HUES6 (cell line): ENCODE measurements at regions not wholly inside any gene's neighbourhood (a gene's known extent, or its start where the extent isn't known, plus 50 kb on each side); places are given as distances from the start of the nearest gene placed in this dataset.
"Not testable (repeated sequence)": the region's sequence is repeated elsewhere in the genome, so short reads cannot be mapped to it uniquely, and the experiment has no call there.

ENCODE experiments used
- H3K27ac ChIP-seq: 2 replicates; pipeline ENCODE4 v1.7.0; 2013; ENCODE audit warnings: low read depth, mild to moderate bottlenecking, low read length, inconsistent platforms
- H3K27me3 ChIP-seq: 2 replicates; pipeline ENCODE4 v1.6.1; 2013; ENCODE audit warnings: low read length; ENCODE audit not compliant: control insufficient read depth, insufficient read depth
- H3K36me3 ChIP-seq: 2 replicates; pipeline ENCODE4 v1.6.1; 2013; ENCODE audit warnings: low read length; ENCODE audit not compliant: control insufficient read depth, insufficient read depth
- H3K4me1 ChIP-seq: 2 replicates; pipeline ENCODE4 v1.6.1; 2013; ENCODE audit warnings: low read length; ENCODE audit not compliant: control insufficient read depth, insufficient read depth
- H3K4me3 ChIP-seq: 2 replicates; pipeline ENCODE4 v1.5.1; 2013; ENCODE audit warnings: low read depth, low read length
- H3K9ac ChIP-seq: one replicate; pipeline ENCODE4 v1.6.1; 2013; ENCODE audit warnings: mild to moderate bottlenecking, low read length
- H3K9me3 ChIP-seq: 2 replicates; pipeline ENCODE4 v1.6.1; 2013; ENCODE audit warnings: low read depth, low read length; ENCODE audit not compliant: control insufficient read depth, insufficient read depth

DNA sequence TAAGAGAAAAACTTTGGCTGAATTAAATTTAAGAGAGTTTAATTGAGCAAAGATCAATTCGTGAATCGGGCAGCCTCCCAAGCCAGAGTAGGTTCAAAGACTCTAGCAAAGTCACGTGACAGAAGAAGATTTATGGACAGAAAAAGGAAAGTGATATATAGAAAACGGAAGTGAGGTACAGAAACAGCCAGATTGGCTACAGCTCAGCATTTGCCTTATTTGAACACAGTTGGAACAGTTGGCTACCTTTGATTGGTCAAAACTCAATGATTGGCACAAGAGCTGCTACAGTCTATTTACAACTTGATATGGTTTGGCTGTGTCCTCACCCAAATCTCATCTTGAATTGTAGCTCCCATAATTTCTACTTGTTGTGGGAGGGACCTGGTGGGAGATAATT lies 102.6 kb downstream of the PLG start:
- H3K9ac ChIP-seq, result no peak overlapping the region
- no peaks in the 10 kb centered on the region for H3K36me3 ChIP-seq
- no peaks in the 10 kb centered on the region for H3K4me1 ChIP-seq
- no peaks in the 10 kb centered on the region for H3K27me3 ChIP-seq
- no peak overlapping the region for H3K4me3 ChIP-seq
- H3K27ac ChIP-seq, result no peak overlapping the region
- peaks cover 8% of the 10 kb centered on the region; the same call in 1 of the 2 replicates for H3K9me3 ChIP-seq

DNA sequence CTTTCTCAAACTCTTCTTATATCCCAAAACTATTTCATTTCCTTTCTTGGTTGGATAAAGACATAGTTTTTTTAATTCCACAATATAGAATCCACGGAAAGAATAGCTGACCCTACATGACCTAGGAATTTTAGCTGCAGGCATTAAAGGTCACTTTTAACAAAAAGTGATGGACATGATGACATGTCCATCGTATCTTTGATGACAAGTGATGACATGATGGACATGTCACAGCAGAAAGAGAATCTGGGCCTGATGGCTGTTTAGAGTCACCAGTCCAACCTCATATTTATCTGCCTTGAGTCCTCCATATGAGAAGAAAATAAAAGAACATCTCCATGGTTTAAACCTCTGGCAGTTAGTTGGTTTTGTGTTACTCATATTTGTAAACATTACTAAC lies 106.2 kb downstream of the PLG start:
- no peak overlapping the region for H3K4me3 ChIP-seq
- H3K9me3 ChIP-seq, result no peaks in the 10 kb centered on the region
- H3K27me3 ChIP-seq, result no peaks in the 10 kb centered on the region
- no peaks in the 10 kb centered on the region for H3K36me3 ChIP-seq
- H3K9ac ChIP-seq, result no peak overlapping the region
- no peak overlapping the region for H3K27ac ChIP-seq
- no peaks in the 10 kb centered on the region for H3K4me1 ChIP-seq

DNA sequence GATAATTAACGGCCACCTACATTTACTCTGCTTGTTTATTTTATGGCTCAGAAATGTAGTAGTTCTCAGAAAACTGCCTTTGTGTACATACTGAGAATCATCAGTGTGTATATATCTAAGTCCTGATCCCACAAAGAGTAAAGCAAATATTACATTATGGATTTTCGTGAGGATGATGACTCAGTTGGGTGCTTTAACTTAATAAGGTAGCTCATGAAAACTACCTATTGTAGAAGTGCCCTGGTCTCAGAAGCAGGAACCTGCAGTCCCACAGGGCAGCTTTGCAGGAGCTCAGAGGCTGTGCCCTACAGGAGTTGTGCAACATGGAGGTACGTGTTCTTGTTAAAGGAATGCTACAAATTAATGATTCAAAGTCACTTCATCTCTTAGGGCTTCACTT lies 108.2 kb downstream of the PLG start:
- H3K4me1 ChIP-seq, result no peaks in the 10 kb centered on the region
- H3K36me3 ChIP-seq, result no peaks in the 10 kb centered on the region
- no peak overlapping the region for H3K9ac ChIP-seq
- no peaks in the 10 kb centered on the region for H3K27me3 ChIP-seq
- H3K27ac ChIP-seq, result no peak overlapping the region
- H3K9me3 ChIP-seq, result no peaks in the 10 kb centered on the region
- H3K4me3 ChIP-seq, result no peak overlapping the region

DNA sequence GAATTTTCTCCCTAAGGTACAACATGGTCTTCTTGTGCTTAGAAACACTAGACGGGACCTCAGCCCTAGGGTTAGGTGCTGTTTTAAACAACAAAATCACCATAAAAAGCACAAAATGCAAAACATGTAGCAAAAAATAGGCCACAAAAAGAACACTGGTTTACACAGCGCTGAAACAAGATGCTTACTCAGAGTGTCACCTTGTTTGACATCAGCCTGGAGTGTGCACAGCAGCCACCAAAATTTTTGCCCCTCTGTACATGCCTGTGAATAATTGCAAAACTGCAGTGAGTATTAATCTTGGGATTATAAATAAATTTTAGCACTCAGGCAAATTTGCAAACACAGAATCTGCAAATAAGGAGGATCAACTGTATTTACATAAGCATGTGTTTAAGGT lies 110.1 kb downstream of the PLG start:
- H3K9ac ChIP-seq, result no peak overlapping the region
- H3K36me3 ChIP-seq, result no peaks in the 10 kb centered on the region
- no peak overlapping the region for H3K27ac ChIP-seq
- no peaks in the 10 kb centered on the region for H3K27me3 ChIP-seq
- H3K4me1 ChIP-seq, result no peaks in the 10 kb centered on the region
- H3K4me3 ChIP-seq, result no peak overlapping the region
- no peaks in the 10 kb centered on the region for H3K9me3 ChIP-seq

DNA sequence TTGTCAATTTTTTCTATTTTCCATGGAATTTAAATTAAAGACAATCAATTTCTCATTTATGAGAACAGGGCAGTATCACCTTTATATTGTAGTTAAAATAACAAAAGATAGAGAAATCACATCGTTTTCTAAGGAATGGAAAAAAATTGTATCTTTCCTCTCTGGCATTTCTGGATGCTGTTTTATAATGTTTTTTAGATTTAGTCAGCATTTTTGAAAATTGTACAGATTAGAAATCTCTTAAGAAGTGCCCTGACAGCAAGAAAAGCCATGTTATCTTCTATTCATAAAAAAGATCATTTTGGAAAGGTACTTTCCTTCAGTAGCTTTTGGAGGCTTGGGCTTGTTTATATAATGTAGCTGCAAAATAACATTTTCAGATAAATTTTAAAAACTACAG lies 116.9 kb downstream of the PLG start:
- H3K27ac ChIP-seq, result no peak overlapping the region
- no peaks in the 10 kb centered on the region for H3K27me3 ChIP-seq
- no peak overlapping the region for H3K9ac ChIP-seq
- no peaks in the 10 kb centered on the region for H3K36me3 ChIP-seq
- H3K4me1 ChIP-seq, result no peaks in the 10 kb centered on the region
- peaks cover 17% of the 10 kb centered on the region; the same call in 1 of the 2 replicates for H3K9me3 ChIP-seq
- H3K4me3 ChIP-seq, result no peak overlapping the region

DNA sequence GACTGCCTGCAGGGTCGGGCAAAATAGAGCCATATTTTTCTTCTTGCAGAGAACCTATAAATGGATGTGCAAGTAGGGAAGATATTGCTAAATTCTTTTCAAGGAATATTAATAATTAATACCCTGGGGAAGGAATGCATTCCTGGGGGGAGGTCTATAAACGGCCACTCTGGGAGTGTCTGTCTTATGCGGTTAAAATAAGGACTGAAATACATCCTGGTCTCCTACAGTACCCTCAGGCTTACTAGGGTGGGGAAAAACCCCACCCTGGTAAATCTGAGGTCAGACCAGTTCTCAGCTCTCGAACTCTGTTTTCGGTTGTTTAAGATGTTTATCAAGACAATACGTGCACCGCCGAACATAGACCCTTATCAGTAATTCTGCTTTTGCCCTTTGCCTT lies 118.6 kb downstream of the PLG start:
- H3K27ac ChIP-seq, H3K36me3 ChIP-seq, H3K9ac ChIP-seq, H3K4me3 ChIP-seq, H3K27me3 ChIP-seq, H3K4me1 ChIP-seq: not testable (repeated sequence)
- peaks cover 17% of the 10 kb centered on the region; the same call in 1 of the 2 replicates for H3K9me3 ChIP-seq

DNA sequence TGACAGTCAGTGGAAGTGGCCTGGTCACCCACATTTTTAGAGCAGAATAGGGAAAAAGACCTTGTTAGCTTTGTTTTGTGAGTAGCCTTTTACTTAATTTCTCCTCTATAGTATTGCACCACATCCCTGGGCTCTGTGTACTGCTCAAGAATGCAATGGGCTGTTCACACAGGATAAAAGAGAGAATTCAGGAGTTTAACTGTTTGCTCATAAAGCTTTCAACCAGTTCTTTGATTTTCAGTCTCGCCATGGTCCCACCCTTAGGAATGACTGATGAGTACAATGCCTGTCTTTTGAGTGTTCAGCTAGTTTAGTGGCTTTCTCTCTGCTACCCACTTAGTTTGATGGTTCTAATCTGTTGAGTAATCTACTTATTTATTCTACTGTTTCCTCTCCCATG lies 129.7 kb downstream of the PLG start:
- Histone ChIP-seq H3K27ac (no peak overlapping the region), H3K36me3 (no peaks in the 10 kb centered on the region), H3K4me3 (no peak overlapping the region), H3K4me1 (no peaks in the 10 kb centered on the region), H3K9me3 (no peaks in the 10 kb centered on the region), H3K9ac (no peak overlapping the region), H3K27me3 (no peaks in the 10 kb centered on the region)

DNA sequence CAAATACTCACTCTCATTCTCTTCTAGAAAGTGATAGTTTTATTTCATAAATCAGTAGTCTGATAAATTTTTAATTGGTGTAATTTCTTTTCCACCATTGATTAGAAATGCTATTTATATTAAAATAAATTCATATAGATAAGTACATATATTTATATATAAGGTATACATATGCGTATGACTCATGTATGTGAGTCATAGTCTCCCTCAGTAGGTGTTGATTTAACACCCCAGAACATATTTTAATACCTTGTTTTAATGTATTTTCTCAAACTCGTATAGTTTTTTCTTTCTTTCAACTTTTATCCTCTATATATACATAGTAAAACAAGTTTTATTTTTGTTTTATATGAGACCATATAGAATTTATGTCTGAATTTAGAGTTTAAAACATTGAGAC lies 130.4 kb downstream of the PLG start:
- Histone ChIP-seq H3K4me1 (no peaks in the 10 kb centered on the region), H3K4me3 (no peak overlapping the region), H3K27me3 (no peaks in the 10 kb centered on the region), H3K9ac (no peak overlapping the region), H3K36me3 (no peaks in the 10 kb centered on the region), H3K27ac (no peak overlapping the region), H3K9me3 (no peaks in the 10 kb centered on the region)

DNA sequence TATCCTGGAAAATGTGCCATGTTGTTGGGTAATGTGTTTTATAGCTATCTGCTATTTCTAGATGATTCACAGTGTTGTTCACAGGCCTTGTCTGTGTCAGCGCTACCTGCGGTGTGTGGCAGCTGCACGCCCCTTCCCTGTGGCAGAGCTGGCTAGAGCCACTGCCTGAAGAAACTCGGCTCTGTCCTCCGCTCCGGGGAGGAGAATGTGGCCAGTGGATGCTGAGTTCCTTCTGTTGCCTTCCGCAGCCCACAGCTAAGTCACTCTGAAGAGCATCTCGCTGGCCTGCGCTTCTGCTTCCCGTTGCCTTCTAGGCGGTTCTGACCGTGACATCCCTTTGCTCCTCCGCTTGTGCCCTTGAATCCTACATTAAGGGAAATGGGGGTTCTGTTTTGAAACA lies 135.1 kb downstream of the PLG start:
- no peaks in the 10 kb centered on the region for H3K27me3 ChIP-seq
- H3K4me3 ChIP-seq, result no peak overlapping the region
- no peaks in the 10 kb centered on the region for H3K9me3 ChIP-seq
- no peak overlapping the region for H3K9ac ChIP-seq
- H3K4me1 ChIP-seq, result no peaks in the 10 kb centered on the region
- no peak overlapping the region for H3K27ac ChIP-seq
- H3K36me3 ChIP-seq, result no peaks in the 10 kb centered on the region

DNA sequence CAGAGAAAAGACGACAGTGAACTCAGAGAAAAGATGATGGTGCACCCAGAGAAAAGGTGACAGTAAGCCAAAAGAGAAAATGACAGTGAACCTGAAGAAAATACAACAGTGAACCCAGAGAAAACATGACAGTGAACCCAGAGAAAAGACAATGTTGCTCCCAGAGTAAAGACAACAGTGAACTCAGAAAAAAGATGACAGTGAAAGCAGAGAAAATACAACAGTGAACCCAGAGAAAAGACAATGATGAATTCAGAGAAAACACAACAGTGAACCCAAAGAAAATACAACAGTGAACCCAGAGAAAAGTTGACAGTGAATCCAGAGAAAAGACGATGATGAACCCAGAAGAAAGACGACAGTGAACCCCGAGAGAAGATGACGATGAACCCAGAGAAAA lies 140.5 kb upstream of the MAP3K4 start:
- H3K4me1 ChIP-seq, result no peaks in the 10 kb centered on the region
- H3K4me3 ChIP-seq, result no peak overlapping the region
- no peaks in the 10 kb centered on the region for H3K9me3 ChIP-seq
- no peaks in the 10 kb centered on the region for H3K27me3 ChIP-seq
- H3K9ac ChIP-seq, result no peak overlapping the region
- no peaks in the 10 kb centered on the region for H3K36me3 ChIP-seq
- no peak overlapping the region for H3K27ac ChIP-seq

DNA sequence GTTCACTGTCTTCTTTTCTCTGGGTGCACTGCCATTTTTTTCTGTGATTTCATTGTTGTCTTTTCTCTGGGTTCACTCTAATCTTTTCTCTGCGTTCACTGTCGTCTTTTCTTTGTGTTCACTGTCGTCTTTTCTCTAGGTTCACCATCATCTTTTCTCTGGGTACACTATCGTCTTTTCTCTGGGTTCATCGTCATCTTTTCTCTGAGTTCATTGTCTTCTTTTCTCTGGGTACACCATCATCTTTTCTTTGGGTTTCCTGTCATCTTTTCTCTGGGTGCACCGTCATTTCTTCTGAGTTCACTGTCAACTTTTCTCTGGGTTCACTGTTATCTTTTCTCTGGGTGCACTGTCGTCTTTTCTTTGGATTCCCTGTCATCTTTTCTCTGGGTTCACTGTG lies 137.6 kb upstream of the MAP3K4 start:
- Histone ChIP-seq H3K4me3 (no peak overlapping the region), H3K9me3 (no peaks in the 10 kb centered on the region), H3K36me3 (no peaks in the 10 kb centered on the region), H3K4me1 (no peaks in the 10 kb centered on the region), H3K27me3 (no peaks in the 10 kb centered on the region), H3K27ac (no peak overlapping the region), H3K9ac (no peak overlapping the region)

DNA sequence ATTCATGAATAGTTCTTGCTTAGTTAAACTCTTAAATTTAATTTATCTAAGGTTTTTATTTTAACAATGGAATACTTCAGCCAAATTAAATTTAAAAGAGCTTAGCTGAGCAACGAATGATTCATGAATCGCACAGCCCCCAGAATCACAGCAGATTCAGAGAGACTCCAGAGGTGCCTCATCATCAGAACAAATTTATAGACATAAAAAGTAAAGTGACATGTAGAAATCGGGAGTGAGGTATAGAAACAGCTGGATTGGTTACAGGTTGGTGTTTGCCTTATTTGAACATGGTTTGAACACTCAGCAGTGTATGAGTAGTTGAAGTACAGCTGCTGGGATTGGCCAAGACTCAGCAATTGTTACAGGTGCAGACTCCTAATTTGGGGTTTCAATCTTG lies 132.7 kb upstream of the MAP3K4 start:
- H3K27ac ChIP-seq, result no peak overlapping the region
- no peak overlapping the region for H3K9ac ChIP-seq
- no peaks in the 10 kb centered on the region for H3K36me3 ChIP-seq
- H3K4me3 ChIP-seq, result no peak overlapping the region
- H3K9me3 ChIP-seq, result no peaks in the 10 kb centered on the region
- H3K27me3 ChIP-seq, result no peaks in the 10 kb centered on the region
- H3K4me1 ChIP-seq, result no peaks in the 10 kb centered on the region
